ENCODE measurements at regions not wholly inside any gene's neighbourhood (a gene's known extent, or its start where the extent isn't known, plus 50 kb on each side); places are given as distances from the start of the nearest gene placed in this dataset.
"Not testable (repeated sequence)": the region's sequence is repeated elsewhere in the genome, so short reads cannot be mapped to it uniquely, and the experiment has no call there.

DNA sequence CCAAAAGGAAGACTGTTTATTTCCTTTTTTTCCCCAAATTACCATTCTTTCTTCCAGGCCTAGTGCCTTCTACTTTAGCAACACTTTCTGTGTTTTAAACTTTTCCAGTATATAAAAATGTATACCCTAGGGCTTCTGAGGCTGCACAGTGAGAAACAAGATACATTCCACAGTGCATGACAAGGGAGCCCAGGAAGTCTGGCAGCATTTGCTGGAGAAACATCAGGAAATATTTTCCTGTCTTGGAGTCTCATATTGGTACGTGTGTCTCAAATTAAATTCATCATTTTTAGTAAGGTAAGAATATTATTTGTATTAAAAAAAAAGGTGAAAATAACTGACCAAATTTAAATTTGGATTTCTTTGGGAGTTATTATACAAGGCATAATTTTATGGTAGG, 662.6 kb downstream of the RFPL4B start:
- DNase-seq = no peak

DNA sequence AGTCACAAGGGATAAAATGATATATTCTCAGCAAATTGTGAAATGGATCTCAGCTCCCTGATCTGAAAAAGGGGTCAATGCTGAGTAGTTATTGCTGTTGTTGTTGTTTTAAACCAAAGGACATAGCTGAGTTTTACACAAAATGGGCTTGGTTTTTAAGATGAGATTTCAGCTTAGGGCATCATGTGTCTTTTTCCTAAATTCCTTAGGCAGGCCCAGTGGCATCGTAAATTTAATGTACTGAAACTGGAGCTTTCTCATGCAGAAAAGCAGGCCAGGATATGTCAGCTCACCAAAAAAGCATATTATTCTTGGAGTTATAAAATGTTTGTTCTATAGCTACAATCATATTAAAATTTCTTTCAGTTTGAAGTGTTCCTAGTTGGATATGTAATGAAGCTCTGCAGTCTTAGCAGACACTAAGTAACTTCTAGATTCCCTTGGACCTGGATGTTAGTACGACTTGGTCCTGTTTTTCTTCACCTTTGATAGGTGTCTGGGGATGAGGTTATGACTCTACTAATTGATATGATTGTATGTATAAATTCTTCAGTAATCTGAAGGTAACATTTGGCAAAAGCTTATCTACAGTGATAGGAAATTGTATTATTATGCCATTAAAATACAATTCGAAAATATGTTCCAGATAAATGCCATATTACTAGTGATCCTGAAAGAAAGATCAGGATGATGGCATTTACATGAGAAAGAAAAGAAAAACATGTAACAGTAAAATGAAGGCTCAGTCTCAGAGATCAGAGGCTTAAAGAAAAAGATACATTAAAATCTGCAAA, 663.3 kb downstream of the RFPL4B start:
- no peak for DNase-seq

DNA sequence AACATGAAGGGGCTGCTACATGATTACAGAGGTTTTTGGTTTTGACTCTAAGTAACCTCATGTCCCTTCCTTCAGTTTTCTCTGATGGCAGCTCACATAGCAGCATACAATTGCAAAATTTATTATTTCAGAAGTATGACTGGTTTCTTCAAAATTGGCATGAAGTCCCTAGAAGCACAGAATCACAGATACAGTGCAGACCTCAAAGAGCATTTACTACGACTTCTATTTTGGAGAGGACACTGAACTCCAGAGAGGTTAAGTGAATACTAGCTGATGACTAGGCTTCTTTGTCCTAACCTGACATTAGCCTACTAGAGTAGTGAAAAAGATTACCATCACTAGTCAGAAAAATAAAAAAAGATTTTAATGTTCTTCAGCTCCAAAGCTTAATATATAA, 664.3 kb downstream of the RFPL4B start:
- no peak for DNase-seq

DNA sequence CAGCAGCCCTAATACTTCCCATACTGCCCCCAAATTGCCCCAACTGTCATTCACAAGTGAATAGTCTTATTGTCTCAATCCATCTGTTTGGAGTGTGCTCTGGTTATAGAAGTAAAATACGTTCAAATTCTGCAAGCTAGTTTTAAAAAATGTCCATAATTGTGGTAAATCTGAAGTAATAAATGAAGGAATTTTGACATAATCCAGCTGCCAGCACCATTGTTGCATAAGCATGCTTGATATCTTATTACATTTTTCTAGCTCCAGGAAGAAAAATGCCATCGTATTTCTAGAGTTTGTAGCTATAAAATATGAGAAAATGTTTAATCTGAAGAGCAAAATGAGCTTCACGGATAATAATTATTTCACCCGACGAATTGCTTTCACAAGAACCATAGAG, 664.7 kb downstream of the RFPL4B start:
- DNase-seq = no peak

DNA sequence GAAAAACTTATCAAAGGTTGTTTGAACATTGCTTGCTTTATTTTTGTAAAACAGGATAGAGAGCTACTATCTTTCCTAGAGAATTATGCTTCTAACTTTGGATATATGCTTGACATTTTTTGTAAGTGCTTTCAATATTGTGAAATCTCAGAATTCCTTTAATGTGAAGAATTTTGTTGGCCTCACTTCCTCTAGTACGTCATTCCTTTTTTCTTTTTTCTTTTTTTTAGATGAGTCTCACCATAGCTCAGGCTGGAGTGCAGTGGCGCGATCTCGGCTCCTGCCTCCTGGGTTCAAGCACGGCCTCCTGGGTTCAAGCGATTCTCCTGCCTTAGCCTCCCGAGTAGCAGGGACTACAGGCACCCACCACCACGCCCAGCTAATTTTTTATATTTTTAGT, 668.1 kb downstream of the RFPL4B start:
- no peak for DNase-seq

DNA sequence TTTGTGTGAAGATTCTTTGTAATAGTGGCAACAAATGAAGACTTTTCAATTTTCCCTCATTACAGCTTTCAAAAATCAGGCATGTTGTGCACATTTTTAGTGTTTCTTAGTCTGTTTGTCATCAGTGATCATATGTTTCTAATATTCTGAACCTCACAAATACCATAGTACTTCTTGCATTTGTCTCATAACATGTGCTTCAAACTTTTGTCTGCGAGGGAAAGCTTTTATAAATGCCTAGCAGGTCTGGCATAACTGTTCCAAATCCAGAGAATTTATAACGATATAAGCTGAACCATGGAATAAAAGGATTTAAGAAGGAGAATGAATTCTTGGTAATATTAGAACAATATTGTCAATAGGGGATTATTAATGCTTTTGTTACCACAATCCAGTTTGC, 670.2 kb downstream of the RFPL4B start:
- no peak for DNase-seq

DNA sequence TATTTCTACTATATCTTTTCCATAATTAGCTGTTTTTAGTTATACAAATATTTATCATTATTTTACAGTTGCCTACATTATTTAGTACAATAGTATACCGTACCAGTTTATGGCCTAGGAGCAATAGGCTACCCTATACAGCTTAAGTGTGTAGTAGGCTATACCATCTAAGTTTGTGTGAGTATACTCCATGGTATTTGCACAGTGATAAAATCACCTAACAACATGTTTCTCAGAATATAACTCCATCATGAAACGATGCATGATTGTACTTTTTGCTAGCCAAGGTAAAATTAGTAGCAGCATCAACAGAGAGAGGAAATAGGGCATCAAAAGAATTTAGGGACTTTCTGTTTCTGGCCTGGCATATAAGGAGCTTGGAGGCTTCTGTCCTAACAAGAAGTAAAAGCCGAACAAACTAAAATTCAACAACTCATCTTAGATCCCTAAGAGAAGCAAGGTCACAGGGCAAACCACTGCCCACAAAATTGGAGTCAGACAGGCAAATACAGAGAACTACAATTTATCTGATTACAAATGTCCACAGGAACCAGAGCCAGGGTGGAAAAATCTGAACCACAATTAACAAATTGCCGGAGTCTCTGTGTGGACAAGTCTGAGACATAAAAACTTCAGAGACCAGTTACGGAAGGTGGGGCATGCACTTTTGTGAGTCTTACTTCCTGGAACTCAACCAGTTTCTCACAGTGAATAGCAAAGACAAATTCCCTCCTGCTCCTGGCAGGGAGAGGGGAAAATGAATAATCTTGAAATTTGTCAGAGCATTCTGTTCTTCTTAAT, 671.4 kb downstream of the RFPL4B start:
- no peak for DNase-seq

DNA sequence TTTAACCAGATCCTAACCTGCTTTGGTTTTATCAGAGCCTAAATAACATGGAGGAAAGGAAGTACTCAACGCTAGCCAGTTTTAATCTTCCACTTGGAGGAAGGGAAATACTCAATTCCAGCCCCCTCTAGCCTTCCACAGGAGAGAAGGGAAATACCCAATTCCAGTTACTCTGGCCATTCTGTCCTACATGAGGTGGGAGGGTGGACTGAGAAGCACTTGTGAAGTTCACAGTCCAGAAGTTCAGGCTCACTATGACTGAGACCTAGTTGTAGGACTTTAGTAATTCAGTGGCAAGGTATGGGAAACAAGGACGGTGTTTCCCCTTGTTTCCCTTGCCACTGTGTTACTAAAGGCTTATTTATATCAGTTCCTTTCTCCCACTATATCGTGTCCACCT, 672.0 kb downstream of the RFPL4B start:
- no peak for DNase-seq

DNA sequence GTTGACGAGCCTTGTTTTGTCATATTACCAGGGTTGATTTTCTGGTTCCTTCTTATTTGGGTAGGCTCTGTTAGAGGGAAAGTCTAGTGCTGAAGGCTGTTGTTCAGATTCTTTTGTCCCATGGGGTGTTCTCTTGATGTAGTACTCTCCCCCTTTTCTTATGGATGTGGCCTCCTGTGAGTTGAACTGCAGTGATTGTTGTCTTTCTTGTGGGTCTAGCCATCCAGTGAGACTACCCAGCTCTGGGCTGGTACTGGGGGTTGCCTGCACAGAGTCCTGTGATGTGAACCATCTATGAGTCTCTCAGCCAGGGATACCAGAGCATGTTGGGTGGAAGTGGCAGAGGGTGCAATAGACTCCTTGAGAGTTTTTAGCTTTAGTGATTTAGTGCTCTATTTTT, 680.6 kb downstream of the RFPL4B start:
- no peak for DNase-seq

DNA sequence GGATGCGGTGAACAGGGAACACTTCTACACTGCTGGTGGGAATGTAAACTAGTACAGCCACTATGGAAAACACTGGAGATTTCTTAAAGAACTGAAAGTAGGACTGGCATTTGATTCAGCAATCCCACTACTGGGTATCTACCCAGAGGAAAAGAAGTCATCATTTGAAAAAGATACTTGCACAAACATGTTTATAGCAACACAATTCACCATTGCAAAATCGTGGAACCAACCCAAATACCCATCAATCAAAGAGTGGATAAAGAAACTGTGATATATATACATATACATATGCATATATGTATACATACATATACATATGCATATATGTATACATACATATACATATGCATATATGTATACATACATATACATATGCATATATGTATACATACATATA, 682.0 kb downstream of the RFPL4B start:
- not testable (repeated sequence) for DNase-seq

DNA sequence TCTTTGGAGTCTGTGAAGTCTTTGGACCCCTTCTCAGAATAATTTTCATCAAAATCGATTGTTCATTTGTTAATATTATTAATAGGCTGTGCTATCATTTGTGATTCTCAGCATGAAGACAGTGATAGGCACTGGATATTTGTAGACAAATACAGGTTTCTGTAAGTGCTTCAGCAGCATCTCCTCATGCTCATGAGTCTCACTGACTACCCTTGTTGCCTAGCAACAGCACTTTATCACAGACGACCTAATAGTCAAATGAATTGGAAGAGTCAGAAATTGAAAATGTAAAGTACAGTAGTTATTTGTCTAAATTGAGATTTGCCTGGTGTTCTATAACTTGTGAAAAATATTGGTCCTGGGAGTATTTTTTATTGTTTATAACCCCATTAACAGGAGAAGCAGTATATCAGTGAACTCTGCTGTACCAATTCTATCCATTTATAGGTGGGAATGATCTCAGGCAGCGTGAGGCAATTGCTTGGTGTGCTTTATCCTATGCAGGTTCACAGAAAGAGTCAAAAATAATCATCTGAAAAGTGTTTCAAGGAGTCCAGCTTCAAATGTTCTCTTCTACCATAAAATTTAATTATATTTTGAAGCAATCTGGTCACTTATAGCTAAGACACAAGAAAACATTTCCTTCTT, 684.6 kb downstream of the RFPL4B start:
- no peak for DNase-seq

DNA sequence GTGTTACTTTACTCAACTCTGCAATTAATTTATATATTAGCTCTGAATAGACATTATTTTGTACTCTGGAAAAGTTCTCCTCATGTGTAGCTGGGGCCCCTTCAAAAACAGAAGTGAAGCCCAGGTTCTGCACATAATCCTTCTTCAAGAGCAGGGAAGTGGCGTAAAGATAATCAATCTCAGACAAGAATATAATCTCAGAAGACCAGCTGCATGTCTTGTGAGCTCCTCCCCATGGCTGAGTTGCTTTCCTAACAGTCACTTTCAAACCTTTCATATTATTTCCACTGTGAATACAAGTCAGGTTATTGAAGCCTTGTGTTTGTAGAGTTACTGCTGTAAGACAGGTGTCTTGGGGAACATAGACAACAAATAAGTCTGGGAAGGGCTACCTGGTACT, 691.9 kb downstream of the RFPL4B start:
- no peak for DNase-seq

DNA sequence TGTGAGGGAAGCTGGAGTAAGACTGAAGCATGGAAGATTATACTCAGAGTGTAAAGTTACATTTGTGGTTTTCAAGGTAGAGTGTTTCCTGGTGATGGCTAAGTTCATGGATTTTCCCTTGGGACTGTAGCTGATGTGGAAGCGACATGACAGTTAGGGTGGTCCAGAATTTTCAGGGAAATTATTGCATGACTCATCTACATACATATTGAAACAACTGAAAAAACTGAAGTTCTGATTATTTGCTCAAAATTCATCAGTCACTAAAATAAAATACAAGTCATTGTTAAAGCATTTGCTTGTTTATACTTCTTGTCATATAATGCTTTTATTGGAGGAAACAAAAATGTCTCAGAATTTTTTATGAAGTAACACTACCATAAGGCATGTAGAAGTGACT, 700.0 kb downstream of the RFPL4B start:
- no peak for DNase-seq

DNA sequence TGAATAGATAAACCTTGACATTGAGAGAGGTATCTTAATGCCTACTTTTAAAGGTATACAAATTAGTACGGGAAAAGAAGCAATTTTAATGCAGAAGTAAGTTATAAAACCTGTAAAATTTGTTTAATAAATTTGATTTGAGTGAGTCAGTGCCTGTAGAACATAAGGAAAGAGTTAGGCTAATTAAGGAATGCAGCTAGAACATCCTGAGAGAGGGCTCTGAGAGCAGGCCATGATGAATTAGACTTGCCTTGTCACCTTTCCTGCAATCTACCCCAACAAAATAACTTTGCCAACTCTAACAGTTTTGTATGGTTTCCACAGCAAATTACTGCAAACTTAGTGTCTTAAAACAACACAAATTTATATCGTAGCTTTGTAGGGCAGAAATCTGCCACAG, 700.8 kb downstream of the RFPL4B start:
- DNase-seq = no peak

DNA sequence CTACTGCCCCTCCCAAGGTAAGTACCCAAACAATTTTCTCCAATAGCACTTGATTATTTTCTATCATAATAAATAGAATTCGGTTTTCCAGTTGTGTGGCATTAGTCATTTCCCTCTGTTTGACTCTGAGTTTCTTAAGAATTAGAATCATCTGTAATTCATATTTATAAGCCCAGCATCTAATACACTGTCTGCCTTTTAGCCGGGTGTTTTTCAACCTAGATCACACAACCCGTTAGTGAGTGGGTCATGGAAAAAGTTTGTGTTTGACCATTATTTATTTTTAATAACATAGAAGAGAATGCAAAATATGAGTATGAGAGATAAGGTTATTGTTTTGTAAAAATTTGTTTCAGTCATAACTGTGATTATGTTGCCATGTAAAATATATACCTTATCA, 701.6 kb downstream of the RFPL4B start:
- no peak for DNase-seq

DNA sequence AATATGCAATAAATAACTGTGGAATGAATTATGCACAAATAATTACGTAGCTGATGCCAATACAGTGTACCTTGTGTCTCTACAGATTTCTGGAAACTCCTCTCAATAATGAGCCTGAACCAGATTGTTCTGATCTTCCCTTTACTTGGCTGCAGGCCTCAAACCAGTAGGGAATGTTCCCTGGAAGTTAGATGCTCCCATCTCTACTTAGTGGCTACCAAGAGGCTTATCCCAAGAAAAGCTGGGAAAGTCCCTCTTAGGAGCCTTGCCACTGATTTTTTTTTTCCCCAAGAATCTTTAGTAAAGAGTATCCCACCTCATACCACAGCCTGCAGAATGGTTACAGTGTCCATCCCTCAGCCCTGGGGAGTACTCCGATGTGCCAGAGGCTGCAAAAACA, 702.1 kb downstream of the RFPL4B start:
- DNase-seq = no peak

DNA sequence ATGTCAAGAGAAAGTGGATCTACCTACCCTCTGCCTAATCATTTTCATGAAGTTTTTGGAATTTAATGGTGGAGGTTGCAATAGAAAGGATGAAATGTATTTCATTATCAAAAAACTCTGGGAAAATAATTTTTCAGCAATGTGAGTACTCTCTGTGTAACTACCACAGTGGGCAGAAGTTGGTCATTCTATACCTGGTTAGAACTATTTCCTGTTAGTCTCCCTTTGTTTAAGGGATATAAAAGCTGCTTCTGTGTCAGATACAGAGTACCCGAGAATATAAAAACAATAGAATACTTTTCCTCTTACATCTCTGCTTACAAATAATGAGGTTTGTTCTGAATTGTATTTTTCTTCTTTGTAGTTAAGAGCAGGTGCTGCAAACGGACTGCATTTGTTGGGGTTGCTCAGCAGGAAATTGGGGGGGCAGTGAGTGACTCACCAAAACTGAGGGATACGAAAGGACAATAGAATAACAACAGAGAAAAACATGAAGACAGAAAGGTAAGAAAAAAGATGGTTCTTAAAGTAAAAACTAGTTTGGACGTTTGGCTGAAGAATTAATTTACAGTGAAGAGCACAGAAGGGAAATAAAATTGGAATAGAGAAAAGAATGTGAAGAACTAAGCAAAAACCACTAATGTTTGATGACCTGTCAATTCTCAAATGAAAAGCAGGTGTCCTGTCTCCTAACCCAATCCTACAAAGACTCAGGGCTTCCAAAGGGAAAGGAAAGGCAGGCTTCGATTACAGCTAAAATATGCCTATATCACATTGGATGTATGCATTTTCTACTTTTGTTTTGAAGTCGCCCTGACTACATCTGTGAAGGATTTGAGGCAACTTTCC, 703.1 kb downstream of the RFPL4B start:
- no peak for DNase-seq

DNA sequence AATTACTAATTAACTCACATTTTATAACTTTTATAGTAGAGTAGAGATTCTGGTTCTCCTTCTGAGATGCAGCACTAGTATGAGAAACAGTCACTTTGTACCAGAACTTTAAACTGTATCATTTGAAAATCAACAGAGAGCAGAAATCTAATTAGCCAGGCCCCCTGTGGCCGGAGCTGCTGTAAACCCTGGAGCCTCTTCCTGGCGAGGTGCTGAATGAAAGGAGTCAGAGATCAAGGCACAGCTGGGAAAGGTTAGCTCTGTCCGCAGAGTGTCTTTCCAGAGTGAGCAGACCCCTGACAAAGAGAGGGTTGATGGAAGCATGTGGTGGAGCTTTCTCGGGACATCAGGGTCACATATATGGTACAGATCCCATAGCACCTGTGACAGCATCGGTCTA, 703.8 kb downstream of the RFPL4B start:
- DNase-seq = no peak

DNA sequence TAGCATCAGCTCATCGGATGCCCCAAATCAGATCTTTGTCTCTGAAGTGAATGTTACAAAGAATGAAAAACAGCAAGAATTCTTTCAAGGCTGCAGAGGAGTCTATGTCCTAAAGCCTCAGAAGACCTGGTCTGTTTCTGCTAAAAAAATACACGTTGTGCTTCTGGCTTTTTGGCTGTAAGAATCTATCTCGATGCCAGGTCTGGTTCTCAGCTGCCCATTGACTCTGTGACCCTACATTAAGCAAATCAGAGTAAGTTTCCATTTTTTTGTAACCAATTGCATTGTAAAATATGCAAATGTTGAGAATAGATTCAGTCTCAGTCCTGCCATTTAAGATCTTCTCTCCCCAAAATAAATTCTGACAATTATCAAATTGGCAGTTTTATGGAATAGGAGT, 705.4 kb downstream of the RFPL4B start:
- DNase-seq = no peak

DNA sequence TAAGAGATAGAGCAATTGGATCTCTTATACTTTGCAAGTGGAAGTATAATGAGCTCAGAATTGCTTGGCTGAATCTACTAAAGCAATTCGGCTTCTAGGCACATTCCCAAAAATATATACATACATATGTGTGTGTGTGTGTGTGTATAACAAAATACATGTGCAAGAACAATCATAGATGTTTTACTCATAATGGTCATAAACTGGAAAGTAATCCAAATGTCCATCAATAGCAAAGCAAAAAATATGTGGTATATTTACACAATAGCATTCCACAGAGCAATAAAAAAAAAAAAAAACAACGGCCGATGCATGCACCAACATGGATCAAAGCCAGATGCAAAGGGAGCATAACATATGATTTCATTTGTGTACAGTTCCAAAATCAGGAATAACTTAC, 707.9 kb downstream of the RFPL4B start:
- no peak for DNase-seq

DNA sequence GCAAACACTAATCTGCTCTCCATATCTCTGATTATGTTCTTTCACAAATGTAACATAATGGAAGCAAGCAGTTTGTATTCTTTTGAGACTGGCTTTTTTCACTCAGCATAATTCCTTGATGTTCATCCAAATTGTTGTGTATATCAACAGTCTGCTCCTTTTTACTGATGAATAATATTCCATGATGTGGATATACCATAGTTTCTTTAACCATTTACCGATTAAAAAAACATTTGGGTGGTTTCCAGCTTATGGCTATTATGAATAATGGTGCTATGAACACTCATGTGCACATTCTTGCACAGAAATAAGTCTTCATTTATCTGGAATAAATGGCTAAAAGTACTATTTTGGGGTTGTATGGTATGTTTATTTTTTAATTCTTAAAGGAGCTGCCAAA, 708.9 kb downstream of the RFPL4B start:
- DNase-seq = no peak

DNA sequence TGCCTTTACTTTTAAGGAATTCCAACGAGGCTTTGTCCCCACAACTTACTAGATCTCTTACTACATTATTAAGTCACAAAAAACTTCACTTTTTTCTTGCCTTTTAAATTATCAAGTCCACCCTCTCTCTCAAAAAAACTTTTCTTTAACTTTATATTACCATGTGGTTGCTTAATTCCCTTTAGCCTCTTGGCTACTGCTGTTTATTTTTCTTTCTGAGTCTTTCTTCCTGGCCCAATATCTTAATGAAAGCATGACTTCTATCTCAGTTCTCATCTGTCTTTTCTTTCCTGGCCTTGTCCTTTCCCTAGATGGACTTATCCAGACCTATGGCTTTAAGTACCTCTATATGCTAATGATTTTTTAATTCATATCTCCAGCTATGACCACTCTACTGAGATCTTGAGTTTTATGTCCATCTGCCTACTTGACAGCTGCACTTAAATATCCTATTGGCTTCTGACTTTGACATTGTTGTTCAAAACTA, 710.5 kb downstream of the RFPL4B start:
- no peak for DNase-seq

DNA sequence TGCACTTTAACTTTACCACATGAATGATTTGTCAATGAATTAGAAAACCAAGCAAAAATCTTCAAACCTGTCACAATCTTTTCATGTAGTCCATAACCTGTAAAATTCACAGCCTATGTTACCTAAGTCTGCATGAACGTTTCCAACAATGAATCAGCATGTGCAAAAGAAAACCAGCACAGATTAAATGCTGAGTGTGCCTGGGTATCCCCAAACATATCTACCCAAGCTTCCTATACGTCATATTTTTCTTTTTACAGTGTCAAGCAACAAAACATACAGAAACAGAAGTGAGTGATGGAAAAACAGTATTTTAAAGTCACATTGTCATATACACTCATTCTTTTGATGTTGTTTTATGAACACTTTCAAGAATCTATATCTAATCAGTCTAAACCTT, 713.5 kb downstream of the RFPL4B start:
- DNase-seq = no peak
